ENCODE measurements at regions not wholly inside any gene's neighbourhood (a gene's known extent, or its start where the extent isn't known, plus 50 kb on each side); places are given as distances from the start of the nearest gene placed in this dataset.

DNA sequence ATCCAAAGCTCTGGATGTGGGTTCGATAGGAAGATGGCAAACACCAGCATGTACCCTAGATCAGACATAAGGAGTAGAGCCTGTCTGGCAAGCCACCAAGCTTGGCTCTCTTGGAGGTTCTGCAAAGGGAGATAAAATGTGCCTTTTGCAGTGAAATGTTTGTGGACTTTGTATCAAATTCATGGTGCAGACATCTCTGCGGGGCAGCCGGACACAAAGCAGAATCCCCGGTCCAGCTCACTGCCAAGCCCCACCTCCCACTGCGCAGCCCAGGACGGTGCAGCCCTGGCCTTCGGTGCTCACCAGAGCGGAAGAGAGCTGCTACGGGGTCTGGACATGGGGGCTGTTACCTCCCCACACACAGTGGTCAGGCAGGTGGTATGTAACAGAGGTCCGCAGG lies 333.6 kb upstream of the JARID2 start:
- no peaks in the 10 kb centered on the region for H3K4me1 ChIP-seq
- H3K9me3 ChIP-seq: no peaks in the 10 kb centered on the region
- no peak for DNase-seq
- H3K27me3 ChIP-seq: no peaks in the 10 kb centered on the region
- intact Hi-C loops (cut with DNase I; ENCODE audit: low total_unique reads): no loop called here
- ATAC-seq: no peak
- no peaks in the 10 kb centered on the region for H3K36me3 ChIP-seq
- in situ Hi-C loops (cut with MboI; ENCODE audit: low sequenced_read_pairs in 4 of 4): no loop called here
- TF ChIP-seq POLR2A (IDR thresholded peaks at IDR 0.05): no peak
- no peak for TF ChIP-seq CTCF (IDR thresholded peaks at IDR 0.05 in 4 of 5, conservative IDR thresholded peaks at IDR 0.05 in 1 of 5)
- H3K4me3 ChIP-seq: no peak overlapping the region
- no peak overlapping the region for H3K27ac ChIP-seq

GRCh38 chr6:14912706-14913105 lies 333.2 kb upstream of the JARID2 start:
- H3K4me1 ChIP-seq: no peaks in the 10 kb centered on the region
- H3K27me3 ChIP-seq: no peaks in the 10 kb centered on the region
- H3K36me3 ChIP-seq: no peaks in the 10 kb centered on the region
- in situ Hi-C loops (cut with MboI; ENCODE audit: low sequenced_read_pairs in 4 of 4) (no loop called here), intact Hi-C loops (cut with DNase I; ENCODE audit: low total_unique reads) (no loop called here)
- H3K4me3 ChIP-seq: no peak overlapping the region
- H3K9me3 ChIP-seq: no peaks in the 10 kb centered on the region
- TF ChIP-seq POLR2A (IDR thresholded peaks at IDR 0.05): no peak
- TF ChIP-seq CTCF (IDR thresholded peaks at IDR 0.05 in 4 of 5, conservative IDR thresholded peaks at IDR 0.05 in 1 of 5): no peak
- ATAC-seq (no peak), DNase-seq (no peak)
- no peak overlapping the region for H3K27ac ChIP-seq

- no peaks in the 10 kb centered on the region for H3K4me1 ChIP-seq
- intact Hi-C loops (cut with DNase I; ENCODE audit: low total_unique reads) (no loop called here), in situ Hi-C loops (cut with MboI; ENCODE audit: low sequenced_read_pairs in 4 of 4) (no loop called here)
- TF ChIP-seq POLR2A (IDR thresholded peaks at IDR 0.05) (no peak), CTCF (IDR thresholded peaks at IDR 0.05 in 4 of 5, conservative IDR thresholded peaks at IDR 0.05 in 1 of 5) (no peak)
- no peak overlapping the region for H3K27ac ChIP-seq
- H3K9me3 ChIP-seq: no peaks in the 10 kb centered on the region
- ATAC-seq (no peak), DNase-seq (no peak)
- H3K27me3 ChIP-seq: no peaks in the 10 kb centered on the region
- H3K4me3 ChIP-seq: no peak overlapping the region
- no peaks in the 10 kb centered on the region for H3K36me3 ChIP-seq
These were observed 331.9 kb upstream of the JARID2 start for GRCh38 chr6:14913931-14914330.

DNA sequence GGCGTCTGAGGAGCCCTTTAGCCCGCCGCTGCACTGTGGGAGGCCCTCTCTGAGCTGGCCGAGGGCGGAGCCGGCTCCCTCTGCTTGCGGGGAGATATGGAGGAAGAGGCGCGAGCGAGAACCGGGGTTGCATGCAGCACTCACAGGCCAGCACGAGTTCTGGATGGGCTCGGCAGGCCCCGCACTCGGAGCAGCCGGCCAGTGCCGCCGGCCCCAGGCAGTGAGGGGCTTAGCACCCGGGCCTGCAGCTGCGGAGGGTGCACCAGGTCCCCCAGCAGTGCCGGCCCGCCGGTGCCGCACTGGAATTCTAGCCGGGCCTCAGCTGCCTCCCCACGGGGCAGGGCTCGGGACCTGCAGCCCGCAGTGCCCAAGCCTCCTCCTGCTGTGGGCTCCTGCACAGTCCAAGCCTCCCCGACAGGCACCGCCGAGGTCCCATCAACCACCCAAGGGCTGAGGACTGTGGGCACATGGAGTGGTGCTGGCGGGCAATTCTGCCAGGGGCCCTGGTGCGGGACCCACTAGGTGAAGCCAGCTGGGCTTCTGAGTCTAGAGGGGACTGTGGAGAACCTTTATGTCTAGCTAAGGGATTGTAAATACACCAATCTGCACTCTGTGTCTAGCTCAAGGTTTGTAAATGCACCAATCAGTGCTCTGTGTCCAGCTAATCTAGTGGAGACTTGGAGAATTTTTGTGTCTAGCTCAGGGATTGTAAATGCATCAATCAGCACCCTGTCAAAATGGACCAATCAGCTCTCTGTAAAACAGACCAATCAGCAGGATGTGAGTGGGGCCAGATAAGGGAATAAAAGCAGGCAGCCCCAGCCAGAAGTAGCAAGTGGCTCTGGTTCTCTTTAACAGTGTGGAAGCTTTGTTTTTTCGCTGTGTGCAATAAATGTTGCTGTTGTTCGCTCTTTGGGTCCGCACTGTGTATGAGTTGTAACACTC lies 329.7 kb upstream of the JARID2 start:
- no peak for DNase-seq
- no peak for ATAC-seq
- Histone ChIP-seq H3K36me3 (no peaks in the 10 kb centered on the region), H3K4me1 (peaks cover 5 to 7% of the 10 kb centered on the region in 2 donors), H3K27me3 (no peaks in the 10 kb centered on the region), H3K27ac (no peak overlapping the region), H3K4me3 (no peak overlapping the region), H3K9me3 (no peaks in the 10 kb centered on the region)
- intact Hi-C loops (cut with DNase I; ENCODE audit: low total_unique reads): no loop called here
- no peak for TF ChIP-seq CTCF (IDR thresholded peaks at IDR 0.05 in 4 of 5, conservative IDR thresholded peaks at IDR 0.05 in 1 of 5)
- in situ Hi-C loops (cut with MboI; ENCODE audit: low sequenced_read_pairs in 4 of 4): no loop called here
